Heart left ventricle (tissue), 13 donors: ENCODE measurements at regions not wholly inside any gene's neighbourhood (a gene's known extent, or its start where the extent isn't known, plus 50 kb on each side); places are given as distances from the start of the nearest gene placed in this dataset.

ENCODE experiments used
- CTCF ChIP-seq, 12 donors: fragments of 200-600 bp; sonication (generic) in 4 of 12; IDR thresholded peaks; one replicate each; pipeline versions ENCODE4 v1.5.0 to v1.8.0; 2018 to 2022; ENCODE audit warnings: antibody characterized with exemption in 12 of 12, mild to moderate bottlenecking in 5 of 12
- POLR2A ChIP-seq, 2 donors: fragments of 450-650 bp; IDR thresholded peaks; one replicate each; pipeline ENCODE4 v1.6.1; 2017; ENCODE audit warnings: antibody characterized with exemption in 2 of 2, mild to moderate bottlenecking in 2 of 2, moderate library complexity in 2 of 2
- donor health status: ischemic (EF 13 %, LVEDD 7.1; RV severe dilation, severe dysfunction).
- donor health status: DM: no; HTN: yes; CAD: no.
- donor health status: DM: no; HTN: no; CAD: no.
- donor health status: ischemic (EF 25% LVEDD 6.9; RV normal size, moderate dysfunction).
- donor health status: ischemic (EF 25% LVEDD 5.7; RV mildly dilated, moderate dysfunction).
- donor health status: ischemic (EF 35%, LVEDD 5.7; RV mildly dilated, moderate dysfunction).
- donor health status: nonischemic (EF 11% LVEDD 7.7; RV severe dilation, severe dysfunction).
- donor health status: DM: yes; HTN: yes; CAD: no.
- donor health status: PGD.
- donor health status: ischemic (EF 29% LVEDD 5.4; RV normal size, mild dysfunction).
- donor health status: nonischemic (EF 23%, LVEDD 6.1; RV moderate dilation, normal function).

GRCh38 chr18:46321955-46322354 is 217.8 kb downstream of the HAUS1 start:
- TF ChIP-seq CTCF (IDR thresholded peaks at IDR 0.05) = no peak
- TF ChIP-seq POLR2A (IDR thresholded peaks at IDR 0.05) = no peak
